ENCODE measurements at regions not wholly inside any gene's neighbourhood (a gene's known extent, or its start where the extent isn't known, plus 50 kb on each side); places are given as distances from the start of the nearest gene placed in this dataset.

DNA sequence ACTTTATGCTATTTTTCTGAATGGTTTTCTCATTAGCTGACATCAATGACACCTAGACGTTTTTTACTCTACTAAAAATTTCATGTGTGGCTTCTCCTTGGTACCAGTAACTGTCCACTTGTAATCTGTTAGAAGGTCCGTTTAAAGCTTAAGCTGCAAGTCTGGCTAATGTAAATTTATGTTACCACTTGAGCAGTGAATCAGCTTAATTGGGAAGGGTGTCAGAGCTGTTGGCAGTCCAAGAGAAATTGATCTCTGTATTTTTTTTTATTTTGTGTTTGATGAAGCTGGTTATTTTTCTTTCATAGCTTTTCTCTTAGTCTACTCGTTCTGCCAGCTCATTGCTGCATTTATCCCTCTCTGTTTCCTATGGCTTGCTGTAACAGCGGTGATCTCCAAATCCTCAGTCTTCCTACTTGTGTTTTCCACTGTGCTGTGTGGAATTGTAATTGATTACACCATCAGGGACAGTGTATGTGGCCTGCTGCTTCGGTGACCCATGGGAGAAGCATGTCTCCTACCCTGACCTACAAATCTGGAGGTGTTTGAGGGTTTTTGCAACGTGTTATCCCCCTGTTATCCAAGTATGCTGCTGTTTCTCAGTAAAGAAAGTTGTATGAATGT lies 724.2 kb upstream of the REG3G start:
- Histone ChIP-seq H3K27ac (no peak overlapping the region), H3F3A (ENCODE audit: insufficient read depth, low read depth) (no peaks in the 10 kb centered on the region), H3K79me2 (ENCODE audit: low read depth) (no peaks in the 10 kb centered on the region), H3K9me3 (ENCODE audit: insufficient read depth, low read depth) (no peaks in the 10 kb centered on the region), H3K36me3 (ENCODE audit: low read depth) (no peaks in the 10 kb centered on the region), H3K4me3 (no peak overlapping the region), H3K9me2 (ENCODE audit: insufficient read depth) (no peaks in the 10 kb centered on the region), H4K20me1 (ENCODE audit: insufficient read depth) (no peaks in the 10 kb centered on the region), H3K27me3 (ENCODE audit: insufficient read depth, low read depth) (no peaks in the 10 kb centered on the region), H2AFZ (no peak overlapping the region), H3K4me1 (replicated peaks; ENCODE audit: insufficient read depth) (no peaks in the 10 kb centered on the region), H3K4me2 (no peak overlapping the region)
- ChIA-PET CTCF (interaction anchor here (0.6 kb wide), 1 partner anchor 295 kb away, joined by 3 read pairs; no protein-coding TSS in a partner anchor), POLR2A (ENCODE audit: unreplicated experiment) (no interaction called here)
- intact Hi-C loops (cut with micrococcal nuclease; ENCODE audit: unreplicated experiment) = no loop called here
- no peak for TF ChIP-seq EZH2 (IDR thresholded peaks at IDR 0.05; ENCODE audit: low read depth)
- TF ChIP-seq, protein P1, sequence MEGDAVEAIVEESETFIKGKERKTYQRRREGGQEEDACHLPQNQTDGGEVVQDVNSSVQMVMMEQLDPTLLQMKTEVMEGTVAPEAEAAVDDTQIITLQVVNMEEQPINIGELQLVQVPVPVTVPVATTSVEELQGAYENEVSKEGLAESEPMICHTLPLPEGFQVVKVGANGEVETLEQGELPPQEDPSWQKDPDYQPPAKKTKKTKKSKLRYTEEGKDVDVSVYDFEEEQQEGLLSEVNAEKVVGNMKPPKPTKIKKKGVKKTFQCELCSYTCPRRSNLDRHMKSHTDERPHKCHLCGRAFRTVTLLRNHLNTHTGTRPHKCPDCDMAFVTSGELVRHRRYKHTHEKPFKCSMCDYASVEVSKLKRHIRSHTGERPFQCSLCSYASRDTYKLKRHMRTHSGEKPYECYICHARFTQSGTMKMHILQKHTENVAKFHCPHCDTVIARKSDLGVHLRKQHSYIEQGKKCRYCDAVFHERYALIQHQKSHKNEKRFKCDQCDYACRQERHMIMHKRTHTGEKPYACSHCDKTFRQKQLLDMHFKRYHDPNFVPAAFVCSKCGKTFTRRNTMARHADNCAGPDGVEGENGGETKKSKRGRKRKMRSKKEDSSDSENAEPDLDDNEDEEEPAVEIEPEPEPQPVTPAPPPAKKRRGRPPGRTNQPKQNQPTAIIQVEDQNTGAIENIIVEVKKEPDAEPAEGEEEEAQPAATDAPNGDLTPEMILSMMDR (conservative IDR thresholded peaks at IDR 0.05) = no peak
- no TSS peak for BruUV-seq (replicated peaks)
- DNase-seq = no peak

DNA sequence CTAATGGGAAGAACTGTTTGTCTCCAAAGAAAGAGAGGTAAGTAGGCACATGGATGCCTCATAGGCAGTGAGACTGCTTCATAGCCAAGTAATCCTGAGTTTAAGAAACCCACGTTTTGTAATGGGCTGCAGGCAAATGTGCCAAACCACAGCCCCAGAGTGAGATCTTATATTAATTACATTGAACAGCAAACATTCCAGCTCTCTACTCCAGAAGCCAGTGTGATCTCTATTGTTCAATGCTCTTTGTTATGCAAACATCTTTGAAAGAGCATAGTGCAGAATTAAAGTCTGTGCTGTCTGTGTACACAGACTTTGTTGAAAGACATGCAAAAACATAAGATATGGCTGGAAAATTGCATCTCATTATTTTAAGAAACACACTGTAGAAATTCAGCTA lies 720.8 kb upstream of the REG3G start:
- Histone ChIP-seq H3K9me3 (ENCODE audit: insufficient read depth, low read depth) (no peaks in the 10 kb centered on the region), H3K4me3 (no peak overlapping the region), H3K36me3 (ENCODE audit: low read depth) (no peaks in the 10 kb centered on the region), H3K27me3 (ENCODE audit: insufficient read depth, low read depth) (no peaks in the 10 kb centered on the region), H3F3A (ENCODE audit: insufficient read depth, low read depth) (no peaks in the 10 kb centered on the region), H4K20me1 (ENCODE audit: insufficient read depth) (no peaks in the 10 kb centered on the region), H3K4me1 (replicated peaks; ENCODE audit: insufficient read depth) (no peaks in the 10 kb centered on the region), H3K9me2 (ENCODE audit: insufficient read depth) (no peaks in the 10 kb centered on the region), H2AFZ (no peak overlapping the region), H3K4me2 (no peak overlapping the region), H3K79me2 (ENCODE audit: low read depth) (no peaks in the 10 kb centered on the region), H3K27ac (no peak overlapping the region)
- POLR2A ChIA-PET (ENCODE audit: unreplicated experiment) = no interaction called here
- CTCF ChIA-PET = no interaction called here
- intact Hi-C loops (cut with micrococcal nuclease; ENCODE audit: unreplicated experiment) = no loop called here
- no peak for DNase-seq
- TF ChIP-seq, protein P1 (conservative IDR thresholded peaks at IDR 0.05) = no peak
- no peak for TF ChIP-seq EZH2 (IDR thresholded peaks at IDR 0.05; ENCODE audit: low read depth)
- no TSS peak for BruUV-seq (replicated peaks)

DNA sequence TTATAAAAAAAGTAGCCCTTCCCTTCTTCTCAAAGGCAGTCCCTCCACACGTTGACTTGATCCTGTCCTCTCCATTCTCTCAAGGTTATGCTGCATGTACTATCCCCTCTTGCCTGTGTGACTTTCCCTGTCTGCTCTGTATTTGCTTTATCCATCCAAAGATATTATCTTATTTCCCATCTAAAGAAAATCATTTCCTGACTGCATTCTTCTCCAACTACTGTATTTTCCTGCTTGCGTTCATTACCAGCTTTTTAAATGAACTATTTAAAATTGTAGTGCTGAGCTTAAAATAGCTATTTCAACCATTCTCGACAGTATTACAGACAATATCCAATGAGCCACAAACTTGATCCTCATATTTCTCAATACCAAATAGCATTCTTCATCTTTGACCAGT lies 716.0 kb upstream of the REG3G start:
- DNase-seq = no peak
- no peaks in the 10 kb centered on the region for H3K9me2 ChIP-seq (ENCODE audit: insufficient read depth)
- no peak overlapping the region for H3K4me2 ChIP-seq
- no peaks in the 10 kb centered on the region for H3K4me1 ChIP-seq (replicated peaks; ENCODE audit: insufficient read depth)
- H3K27ac ChIP-seq = no peak overlapping the region
- H3K9me3 ChIP-seq (ENCODE audit: insufficient read depth, low read depth) = no peaks in the 10 kb centered on the region
- TF ChIP-seq, protein P1 (conservative IDR thresholded peaks at IDR 0.05) = no peak
- no peak for TF ChIP-seq EZH2 (IDR thresholded peaks at IDR 0.05; ENCODE audit: low read depth)
- no peaks in the 10 kb centered on the region for H3K79me2 ChIP-seq (ENCODE audit: low read depth)
- BruUV-seq (replicated peaks) = no TSS peak
- H2AFZ ChIP-seq = no peak overlapping the region
- ChIA-PET CTCF (no interaction called here), POLR2A (ENCODE audit: unreplicated experiment) (no interaction called here)
- intact Hi-C loops (cut with micrococcal nuclease; ENCODE audit: unreplicated experiment) = no loop called here
- no peaks in the 10 kb centered on the region for H4K20me1 ChIP-seq (ENCODE audit: insufficient read depth)
- no peaks in the 10 kb centered on the region for H3F3A ChIP-seq (ENCODE audit: insufficient read depth, low read depth)
- H3K4me3 ChIP-seq = no peak overlapping the region
- no peaks in the 10 kb centered on the region for H3K36me3 ChIP-seq (ENCODE audit: low read depth)
- H3K27me3 ChIP-seq (ENCODE audit: insufficient read depth, low read depth) = no peaks in the 10 kb centered on the region

Measured in PC-9 (cell line).